OCI-LY1 (cell line): ENCODE measurements at regions not wholly inside any gene's neighbourhood (a gene's known extent, or its start where the extent isn't known, plus 50 kb on each side); places are given as distances from the start of the nearest gene placed in this dataset.

ENCODE experiments used
- CTCF ChIP-seq: fragments of 200-600 bp; sonication (generic), shearing (Covaris generic); IDR thresholded peaks from 2 replicates; pipeline ENCODE4 v1.5.1; 2017; ENCODE audit warnings: mild to moderate bottlenecking, antibody characterized with exemption, low read length, moderate library complexity, mixed read lengths
- EZH2 ChIP-seq: fragments of 200-600 bp; sonication (generic), shearing (Covaris generic); IDR thresholded peaks from 2 replicates; pipeline ENCODE4 v1.8.0; 2017; ENCODE audit warnings: borderline replicate concordance, mixed run types, mild to moderate bottlenecking, antibody characterized with exemption, low read length, moderate library complexity, mixed read lengths

GRCh38 chrX:22803353-22803752 is 196.4 kb upstream of the DDX53 start:
- no peak for TF ChIP-seq CTCF
- TF ChIP-seq EZH2, result no peak
